ENCODE measurements at regions not wholly inside any gene's neighbourhood (a gene's known extent, or its start where the extent isn't known, plus 50 kb on each side); places are given as distances from the start of the nearest gene placed in this dataset.

DNA sequence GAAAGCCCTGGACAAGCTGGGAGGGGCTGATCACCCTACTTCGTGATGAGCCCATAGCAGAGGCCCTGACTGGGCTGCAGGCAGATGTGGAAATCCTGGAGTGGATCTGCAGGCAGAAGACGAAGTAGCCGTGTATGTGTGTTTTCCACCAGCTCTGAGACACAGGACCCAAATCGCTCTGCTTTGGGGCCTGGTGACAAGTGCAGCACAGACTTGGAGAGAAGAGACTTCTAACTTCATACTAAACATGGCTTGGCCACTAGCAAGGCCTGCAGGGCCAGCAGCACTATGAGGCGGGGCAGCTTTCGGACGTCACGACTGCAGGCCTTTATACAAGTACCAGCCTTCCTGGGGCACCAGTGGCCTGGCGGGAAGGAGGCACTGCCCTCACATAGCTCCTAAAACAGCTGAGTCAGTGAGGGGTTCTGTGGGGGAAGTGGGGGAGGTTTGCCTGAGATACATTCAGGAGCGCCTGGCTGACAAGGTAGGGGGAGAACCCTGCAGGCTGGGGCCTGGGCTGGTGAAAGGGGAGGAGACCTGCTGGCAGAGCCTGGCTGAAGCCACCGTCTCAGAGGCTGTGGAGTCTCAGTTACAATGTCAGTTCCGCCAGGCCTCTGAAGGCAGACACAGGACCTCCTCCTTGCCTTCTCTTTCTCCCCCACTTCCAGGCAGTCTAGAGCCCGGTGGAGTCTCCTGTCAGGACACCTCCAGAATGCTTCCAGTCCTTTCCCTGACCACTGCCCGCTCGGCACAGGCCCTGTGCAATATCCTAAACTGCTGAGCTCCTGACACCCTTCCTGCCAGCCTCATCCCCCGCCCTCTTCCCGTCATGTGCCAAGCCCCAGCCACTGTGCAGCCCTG, 73.4 kb downstream of the WSB1 start:
- peaks cover 0 to 5% of the 10 kb centered on the region in 2 experiments; a peak in 1 of 4 replicates for H3K9me3 ChIP-seq (ENCODE audit: control insufficient read depth in 1 of 2, insufficient read depth in 1 of 2, low read depth in 1 of 2, low read length in 2 of 2)
- CTCF ChIA-PET: no interaction called here
- ATAC-seq: no peak

DNA sequence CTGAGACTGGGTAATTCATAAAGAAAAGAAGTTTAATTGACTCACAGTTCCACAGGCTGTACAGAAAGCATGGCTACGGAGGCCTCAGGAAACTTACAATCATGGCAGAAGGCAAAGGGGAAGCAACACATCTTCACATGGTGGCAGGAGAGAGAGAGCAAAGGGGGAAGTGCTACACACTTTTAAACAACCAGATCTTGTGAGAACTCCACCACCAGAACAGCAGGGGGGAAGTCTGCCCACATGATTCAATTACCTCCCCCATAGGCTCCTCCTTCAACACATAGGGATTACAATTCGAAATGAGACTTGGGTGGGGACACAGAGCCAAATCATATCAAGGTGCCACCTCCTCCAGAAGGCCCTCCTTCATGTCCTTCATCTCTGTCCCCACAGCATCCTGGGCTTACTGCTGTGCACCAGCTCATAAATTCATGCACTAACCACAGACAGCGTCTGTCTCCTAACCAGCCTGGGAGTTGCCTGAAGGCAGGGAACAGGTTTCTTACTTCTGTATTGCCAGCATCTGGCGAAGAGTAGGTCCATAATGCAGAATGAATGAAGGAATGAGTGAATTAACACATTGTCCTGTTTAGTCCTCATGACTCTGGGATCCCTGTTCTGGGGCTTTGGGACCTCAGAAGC, 74.4 kb downstream of the WSB1 start:
- intact Hi-C loops (cut with micrococcal nuclease): no loop called here
- H3K9me3 ChIP-seq (ENCODE audit: control insufficient read depth in 1 of 2, insufficient read depth in 1 of 2, low read depth in 1 of 2, low read length in 2 of 2): peaks cover 0 to 5% of the 10 kb centered on the region in 2 experiments; a peak in 1 of 4 replicates
- no peak for ATAC-seq
- H3K4me2 ChIP-seq (ENCODE audit: low read length): no peak overlapping the region
- H4K20me1 ChIP-seq (ENCODE audit: insufficient read depth): no peaks in the 10 kb centered on the region
- no peak for DNase-seq (ENCODE audit: low read depth, low spot score)
- RAD21 ChIA-PET (ENCODE audit: low non-redundant PET in 1 of 2, low total read pairs in 2 of 2, uncharacterized antibody in 2 of 2, unreplicated experiment in 2 of 2): no interaction called here
- H3K36me3 ChIP-seq (ENCODE audit: control insufficient read depth in 1 of 2, insufficient read depth in 2 of 2, low read length in 2 of 2): no peaks in the 10 kb centered on the region
- H3K79me2 ChIP-seq (ENCODE audit: insufficient read depth, low read length): no peaks in the 10 kb centered on the region
- H3K27ac ChIP-seq (ENCODE audit: low read depth, low read length): no peak overlapping the region
- no peak overlapping the region for H3K4me3 ChIP-seq (replicated peaks in 1 of 2; ENCODE audit: low read depth in 1 of 2, low read length in 2 of 2)
- BruUV-seq (replicated peaks): no TSS peak
- H3K27me3 ChIP-seq (ENCODE audit: insufficient read depth, low read length): no peaks in the 10 kb centered on the region
- no peak overlapping the region for H2AFZ ChIP-seq (ENCODE audit: low read depth, low read length, poor library complexity, severe bottlenecking)
- POLR2A ChIA-PET: no interaction called here
- no peaks in the 10 kb centered on the region for H3K9me2 ChIP-seq (ENCODE audit: insufficient read depth)
- H3K4me1 ChIP-seq (ENCODE audit: control insufficient read depth in 1 of 2, insufficient read depth in 2 of 2, low read length in 2 of 2): no peaks in the 10 kb centered on the region
- no peak overlapping the region for H3K9ac ChIP-seq (ENCODE audit: low read length)
- CTCF ChIA-PET: no interaction called here
- TF ChIP-seq FOSL1 (IDR thresholded peaks at IDR 0.05; ENCODE audit: low read depth): no peak
- TF ChIP-seq TCF7L2 (IDR thresholded peaks at IDR 0.05; ENCODE audit: borderline replicate concordance, extremely low read depth, insufficient read depth, insufficient read length): no peak
- no peak for TF ChIP-seq SP1 (IDR thresholded peaks at IDR 0.05; ENCODE audit: low read depth)
- TF ChIP-seq, protein P1, sequence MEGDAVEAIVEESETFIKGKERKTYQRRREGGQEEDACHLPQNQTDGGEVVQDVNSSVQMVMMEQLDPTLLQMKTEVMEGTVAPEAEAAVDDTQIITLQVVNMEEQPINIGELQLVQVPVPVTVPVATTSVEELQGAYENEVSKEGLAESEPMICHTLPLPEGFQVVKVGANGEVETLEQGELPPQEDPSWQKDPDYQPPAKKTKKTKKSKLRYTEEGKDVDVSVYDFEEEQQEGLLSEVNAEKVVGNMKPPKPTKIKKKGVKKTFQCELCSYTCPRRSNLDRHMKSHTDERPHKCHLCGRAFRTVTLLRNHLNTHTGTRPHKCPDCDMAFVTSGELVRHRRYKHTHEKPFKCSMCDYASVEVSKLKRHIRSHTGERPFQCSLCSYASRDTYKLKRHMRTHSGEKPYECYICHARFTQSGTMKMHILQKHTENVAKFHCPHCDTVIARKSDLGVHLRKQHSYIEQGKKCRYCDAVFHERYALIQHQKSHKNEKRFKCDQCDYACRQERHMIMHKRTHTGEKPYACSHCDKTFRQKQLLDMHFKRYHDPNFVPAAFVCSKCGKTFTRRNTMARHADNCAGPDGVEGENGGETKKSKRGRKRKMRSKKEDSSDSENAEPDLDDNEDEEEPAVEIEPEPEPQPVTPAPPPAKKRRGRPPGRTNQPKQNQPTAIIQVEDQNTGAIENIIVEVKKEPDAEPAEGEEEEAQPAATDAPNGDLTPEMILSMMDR (IDR thresholded peaks at IDR 0.05 in 2 of 3, conservative IDR thresholded peaks at IDR 0.05 in 1 of 3; ENCODE audit: borderline replicate concordance in 1 of 3, insufficient read depth in 1 of 3, low read depth in 2 of 3, low read length in 2 of 3): no peak
- TF ChIP-seq SRF (IDR thresholded peaks at IDR 0.05; ENCODE audit: low read depth): no peak
- TF ChIP-seq POLR2AphosphoS5 (IDR thresholded peaks at IDR 0.05; ENCODE audit: low read depth, low read length): no peak
- TF ChIP-seq YY1 (IDR thresholded peaks at IDR 0.05; ENCODE audit: extremely low read depth, insufficient replicate concordance, low read depth, low read length): no peak
- TF ChIP-seq ZNF274 (IDR thresholded peaks at IDR 0.05; ENCODE audit: low read depth, low read length): no peak
- TF ChIP-seq RAD21 (IDR thresholded peaks at IDR 0.05; ENCODE audit: low read depth): no peak

More for the DNA sequence above, 73.4 kb downstream of the WSB1 start:
- RAD21 ChIA-PET (ENCODE audit: low non-redundant PET in 1 of 2, low total read pairs in 2 of 2, uncharacterized antibody in 2 of 2, unreplicated experiment in 2 of 2): no interaction called here
- POLR2A ChIA-PET: no interaction called here
- H2AFZ ChIP-seq (ENCODE audit: low read depth, low read length, poor library complexity, severe bottlenecking): no peak overlapping the region
- H3K4me1 ChIP-seq (ENCODE audit: control insufficient read depth in 1 of 2, insufficient read depth in 2 of 2, low read length in 2 of 2): no peaks in the 10 kb centered on the region
- H3K4me2 ChIP-seq (ENCODE audit: low read length): no peak overlapping the region
- H3K79me2 ChIP-seq (ENCODE audit: insufficient read depth, low read length): no peaks in the 10 kb centered on the region
- no peaks in the 10 kb centered on the region for H3K36me3 ChIP-seq (ENCODE audit: control insufficient read depth in 1 of 2, insufficient read depth in 2 of 2, low read length in 2 of 2)
- H4K20me1 ChIP-seq (ENCODE audit: insufficient read depth): no peaks in the 10 kb centered on the region
- TF ChIP-seq YY1 (IDR thresholded peaks at IDR 0.05; ENCODE audit: extremely low read depth, insufficient replicate concordance, low read depth, low read length) (no peak), ZFX (IDR thresholded peaks at IDR 0.05) (no peak), CBX3 (IDR thresholded peaks at IDR 0.05; ENCODE audit: low read depth) (no peak), SP1 (IDR thresholded peaks at IDR 0.05; ENCODE audit: low read depth) (no peak), POLR2AphosphoS5 (IDR thresholded peaks at IDR 0.05; ENCODE audit: low read depth, low read length) (no peak), RAD21 (IDR thresholded peaks at IDR 0.05; ENCODE audit: low read depth) (no peak), TCF7L2 (IDR thresholded peaks at IDR 0.05; ENCODE audit: borderline replicate concordance, extremely low read depth, insufficient read depth, insufficient read length) (no peak), SIN3A (IDR thresholded peaks at IDR 0.05; ENCODE audit: low read depth) (no peak), FOSL1 (IDR thresholded peaks at IDR 0.05; ENCODE audit: low read depth) (no peak)
- no peak overlapping the region for H3K9ac ChIP-seq (ENCODE audit: low read length)
- no peak overlapping the region for H3K4me3 ChIP-seq (replicated peaks in 1 of 2; ENCODE audit: low read depth in 1 of 2, low read length in 2 of 2)
- BruUV-seq (replicated peaks): no TSS peak
- H3K27me3 ChIP-seq (ENCODE audit: insufficient read depth, low read length): no peaks in the 10 kb centered on the region
- intact Hi-C loops (cut with micrococcal nuclease): no loop called here
- no peaks in the 10 kb centered on the region for H3K9me2 ChIP-seq (ENCODE audit: insufficient read depth)
- DNase-seq (ENCODE audit: low read depth, low spot score): no peak
- no peak overlapping the region for H3K27ac ChIP-seq (ENCODE audit: low read depth, low read length)

All from HCT116 (cell line).